ENCODE measurements at regions not wholly inside any gene's neighbourhood (a gene's known extent, or its start where the extent isn't known, plus 50 kb on each side); places are given as distances from the start of the nearest gene placed in this dataset.
"Not testable (repeated sequence)": the region's sequence is repeated elsewhere in the genome, so short reads cannot be mapped to it uniquely, and the experiment has no call there.

- H3K4me1 ChIP-seq (ENCODE audit: control insufficient read depth, insufficient read depth, low read length): no peaks in the 10 kb centered on the region
- H3K9me3 ChIP-seq (ENCODE audit: control insufficient read depth, insufficient read depth, low read depth, low read length): peaks cover 3% of the 10 kb centered on the region; the same call in 1 of the 2 replicates
- H3K27me3 ChIP-seq (ENCODE audit: control insufficient read depth, insufficient read depth, low read length): no peaks in the 10 kb centered on the region
- no peaks in the 10 kb centered on the region for H3K36me3 ChIP-seq (ENCODE audit: control insufficient read depth, insufficient read depth, low read length)
- H3K9ac ChIP-seq (ENCODE audit: low read length): no peak overlapping the region
- no peak overlapping the region for H3K27ac ChIP-seq (ENCODE audit: low read depth, low read length)
- no peak overlapping the region for H3K4me3 ChIP-seq (ENCODE audit: low read depth, low read length)
These were observed 60.4 kb upstream of the PDHA2 start for GRCh38 chr4:95779447-95779846.

- Histone ChIP-seq H3K27ac (ENCODE audit: low read depth, low read length) (no peak overlapping the region), H3K9ac (ENCODE audit: low read length) (no peak overlapping the region), H3K27me3 (ENCODE audit: control insufficient read depth, insufficient read depth, low read length) (no peaks in the 10 kb centered on the region), H3K36me3 (ENCODE audit: control insufficient read depth, insufficient read depth, low read length) (no peaks in the 10 kb centered on the region), H3K9me3 (ENCODE audit: control insufficient read depth, insufficient read depth, low read depth, low read length) (peaks cover 3% of the 10 kb centered on the region; the same call in 1 of the 2 replicates), H3K4me3 (ENCODE audit: low read depth, low read length) (no peak overlapping the region), H3K4me1 (ENCODE audit: control insufficient read depth, insufficient read depth, low read length) (no peaks in the 10 kb centered on the region)
These were observed 61.2 kb upstream of the PDHA2 start for GRCh38 chr4:95778666-95779065.

GRCh38 chr4:95770605-95771004 lies 69.3 kb upstream of the PDHA2 start:
- not testable (repeated sequence) for H3K36me3 ChIP-seq (ENCODE audit: control insufficient read depth, insufficient read depth, low read length); H3K4me1 ChIP-seq (ENCODE audit: control insufficient read depth, insufficient read depth, low read length); H3K9ac ChIP-seq (ENCODE audit: low read length); H3K9me3 ChIP-seq (ENCODE audit: control insufficient read depth, insufficient read depth, low read depth, low read length); H3K4me3 ChIP-seq (ENCODE audit: low read depth, low read length); H3K27me3 ChIP-seq (ENCODE audit: control insufficient read depth, insufficient read depth, low read length); H3K27ac ChIP-seq (ENCODE audit: low read depth, low read length)

GRCh38 chr4:95764961-95765360 lies 74.9 kb upstream of the PDHA2 start:
- Histone ChIP-seq H3K9ac (ENCODE audit: low read length) (no peak overlapping the region), H3K9me3 (ENCODE audit: control insufficient read depth, insufficient read depth, low read depth, low read length) (no peaks in the 10 kb centered on the region), H3K36me3 (ENCODE audit: control insufficient read depth, insufficient read depth, low read length) (no peaks in the 10 kb centered on the region), H3K27ac (ENCODE audit: low read depth, low read length) (no peak overlapping the region), H3K4me1 (ENCODE audit: control insufficient read depth, insufficient read depth, low read length) (peaks cover 6% of the 10 kb centered on the region), H3K4me3 (ENCODE audit: low read depth, low read length) (no peak overlapping the region), H3K27me3 (ENCODE audit: control insufficient read depth, insufficient read depth, low read length) (no peaks in the 10 kb centered on the region)

- Histone ChIP-seq H3K4me3 (ENCODE audit: low read depth, low read length) (no peak overlapping the region), H3K27me3 (ENCODE audit: control insufficient read depth, insufficient read depth, low read length) (no peaks in the 10 kb centered on the region), H3K9me3 (ENCODE audit: control insufficient read depth, insufficient read depth, low read depth, low read length) (no peaks in the 10 kb centered on the region), H3K36me3 (ENCODE audit: control insufficient read depth, insufficient read depth, low read length) (no peaks in the 10 kb centered on the region), H3K4me1 (ENCODE audit: control insufficient read depth, insufficient read depth, low read length) (peaks cover 24% of the 10 kb centered on the region), H3K27ac (ENCODE audit: low read depth, low read length) (no peak overlapping the region), H3K9ac (ENCODE audit: low read length) (no peak overlapping the region)
These were observed 78.0 kb upstream of the PDHA2 start for GRCh38 chr4:95761871-95762270.

- no peak overlapping the region for H3K9ac ChIP-seq (ENCODE audit: low read length)
- H3K27ac ChIP-seq (ENCODE audit: low read depth, low read length): no peak overlapping the region; the same call in 1 of the 2 replicates
- no peaks in the 10 kb centered on the region for H3K36me3 ChIP-seq (ENCODE audit: control insufficient read depth, insufficient read depth, low read length)
- peaks cover 29% of the 10 kb centered on the region for H3K4me1 ChIP-seq (ENCODE audit: control insufficient read depth, insufficient read depth, low read length)
- no peak overlapping the region for H3K4me3 ChIP-seq (ENCODE audit: low read depth, low read length)
- H3K9me3 ChIP-seq (ENCODE audit: control insufficient read depth, insufficient read depth, low read depth, low read length): no peaks in the 10 kb centered on the region
- H3K27me3 ChIP-seq (ENCODE audit: control insufficient read depth, insufficient read depth, low read length): no peaks in the 10 kb centered on the region
These were observed 78.5 kb upstream of the PDHA2 start for GRCh38 chr4:95761426-95761825.

GRCh38 chr4:95760646-95761045 lies 79.2 kb upstream of the PDHA2 start:
- not testable (repeated sequence) for H3K27me3 ChIP-seq (ENCODE audit: control insufficient read depth, insufficient read depth, low read length); H3K4me3 ChIP-seq (ENCODE audit: low read depth, low read length); H3K9ac ChIP-seq (ENCODE audit: low read length); H3K9me3 ChIP-seq (ENCODE audit: control insufficient read depth, insufficient read depth, low read depth, low read length); H3K36me3 ChIP-seq (ENCODE audit: control insufficient read depth, insufficient read depth, low read length)
- H3K27ac ChIP-seq (ENCODE audit: low read depth, low read length): peak overlapping the region; percentile 56; the same call in 1 of the 2 replicates
- peaks cover 33% of the 10 kb centered on the region for H3K4me1 ChIP-seq (ENCODE audit: control insufficient read depth, insufficient read depth, low read length)

GRCh38 chr4:95758001-95758400 lies 81.9 kb upstream of the PDHA2 start:
- Histone ChIP-seq H3K9me3 (ENCODE audit: control insufficient read depth, insufficient read depth, low read depth, low read length) (no peaks in the 10 kb centered on the region), H3K27me3 (ENCODE audit: control insufficient read depth, insufficient read depth, low read length) (no peaks in the 10 kb centered on the region), H3K9ac (ENCODE audit: low read length) (no peak overlapping the region), H3K36me3 (ENCODE audit: control insufficient read depth, insufficient read depth, low read length) (no peaks in the 10 kb centered on the region), H3K27ac (ENCODE audit: low read depth, low read length) (peak overlapping the region; percentile 57), H3K4me3 (ENCODE audit: low read depth, low read length) (no peak overlapping the region), H3K4me1 (ENCODE audit: control insufficient read depth, insufficient read depth, low read length) (peaks cover 33% of the 10 kb centered on the region)

GRCh38 chr4:95754667-95755066 lies 85.2 kb upstream of the PDHA2 start:
- H3K9ac ChIP-seq (ENCODE audit: low read length): no peak overlapping the region
- no peaks in the 10 kb centered on the region for H3K27me3 ChIP-seq (ENCODE audit: control insufficient read depth, insufficient read depth, low read length)
- H3K9me3 ChIP-seq (ENCODE audit: control insufficient read depth, insufficient read depth, low read depth, low read length): no peaks in the 10 kb centered on the region
- H3K27ac ChIP-seq (ENCODE audit: low read depth, low read length): no peak overlapping the region
- no peak overlapping the region for H3K4me3 ChIP-seq (ENCODE audit: low read depth, low read length)
- H3K36me3 ChIP-seq (ENCODE audit: control insufficient read depth, insufficient read depth, low read length): no peaks in the 10 kb centered on the region
- H3K4me1 ChIP-seq (ENCODE audit: control insufficient read depth, insufficient read depth, low read length): peaks cover 26% of the 10 kb centered on the region; the same call in 1 of the 2 replicates

- peaks cover 3% of the 10 kb centered on the region for H3K9me3 ChIP-seq (ENCODE audit: control insufficient read depth, insufficient read depth, low read depth, low read length)
- no peak overlapping the region for H3K9ac ChIP-seq (ENCODE audit: low read length)
- no peaks in the 10 kb centered on the region for H3K4me1 ChIP-seq (ENCODE audit: control insufficient read depth, insufficient read depth, low read length)
- H3K27me3 ChIP-seq (ENCODE audit: control insufficient read depth, insufficient read depth, low read length): no peaks in the 10 kb centered on the region
- no peak overlapping the region for H3K27ac ChIP-seq (ENCODE audit: low read depth, low read length)
- H3K4me3 ChIP-seq (ENCODE audit: low read depth, low read length): no peak overlapping the region
- H3K36me3 ChIP-seq (ENCODE audit: control insufficient read depth, insufficient read depth, low read length): no peaks in the 10 kb centered on the region
These were observed 90.7 kb upstream of the PDHA2 start for GRCh38 chr4:95749204-95749603.

GRCh38 chr4:95742872-95743271 lies 97.0 kb upstream of the PDHA2 start:
- Histone ChIP-seq H3K4me3 (ENCODE audit: low read depth, low read length) (no peak overlapping the region), H3K27ac (ENCODE audit: low read depth, low read length) (no peak overlapping the region), H3K36me3 (ENCODE audit: control insufficient read depth, insufficient read depth, low read length) (no peaks in the 10 kb centered on the region), H3K9ac (ENCODE audit: low read length) (no peak overlapping the region), H3K4me1 (ENCODE audit: control insufficient read depth, insufficient read depth, low read length) (peaks cover 19% of the 10 kb centered on the region), H3K27me3 (ENCODE audit: control insufficient read depth, insufficient read depth, low read length) (no peaks in the 10 kb centered on the region), H3K9me3 (ENCODE audit: control insufficient read depth, insufficient read depth, low read depth, low read length) (peaks cover 19% of the 10 kb centered on the region)

- H3K9ac ChIP-seq (ENCODE audit: low read length): no peak overlapping the region
- no peaks in the 10 kb centered on the region for H3K36me3 ChIP-seq (ENCODE audit: control insufficient read depth, insufficient read depth, low read length)
- no peak overlapping the region for H3K4me3 ChIP-seq (ENCODE audit: low read depth, low read length)
- no peaks in the 10 kb centered on the region for H3K27me3 ChIP-seq (ENCODE audit: control insufficient read depth, insufficient read depth, low read length)
- peaks cover 19% of the 10 kb centered on the region for H3K9me3 ChIP-seq (ENCODE audit: control insufficient read depth, insufficient read depth, low read depth, low read length)
- peaks cover 19% of the 10 kb centered on the region for H3K4me1 ChIP-seq (ENCODE audit: control insufficient read depth, insufficient read depth, low read length)
- H3K27ac ChIP-seq (ENCODE audit: low read depth, low read length): no peak overlapping the region
These were observed 97.7 kb upstream of the PDHA2 start for GRCh38 chr4:95742179-95742578.

Measured in HUES6 (cell line).